Endothelial cell of umbilical vein (primary cell): ENCODE measurements at regions not wholly inside any gene's neighbourhood (a gene's known extent, or its start where the extent isn't known, plus 50 kb on each side); places are given as distances from the start of the nearest gene placed in this dataset.
A peak's percentile ranks its signal among the peaks of the same experiment; 100 is the strongest.

Source experiments
- BruUV-seq: library from RNA; stranded (reverse); fragments of 400-500 nt; replicated peaks from 2 replicates; lab custom pipeline; 2021; lab: Mats Ljungman, UMichigan
- CTCF ChIA-PET: fragments of 300-600, 350-600 bp; sonication (Branson Sonifier 250); formaldehyde crosslinking; loops from one replicate; lab custom pipeline; 2021; ENCODE audit warnings: antibody characterized with exemption, inconsistent platforms; lab: Charles Lee
- POLR2A ChIA-PET: fragments of 300-600, 350-600 bp; sonication (Branson Sonifier 250); formaldehyde crosslinking; loops from one replicate; lab custom pipeline; 2021; ENCODE audit warnings: antibody characterized with exemption, inconsistent platforms; lab: Charles Lee
- DNase-seq: peaks from one replicate; pipeline ENCODE4 v3.0.0-alpha.2; 2011; ENCODE audit warnings: low read depth, low spot score
- FAIRE-seq: peaks from 2 replicates; lab custom pipeline; 2011; peaks lifted over from hg19 to GRCh38; lab: Jason Lieb, UNC
- H2AFZ ChIP-seq: 2 replicates; pipeline ENCODE4 v1.6.0; 2012; ENCODE audit warnings: low read depth, low read length, control low read depth, inconsistent platforms
- H3K27ac ChIP-seq: 2 replicates; pipeline ENCODE4 v1.5.1; 2011; ENCODE audit warnings: low read depth, mild to moderate bottlenecking, control low read depth, low read length, moderate library complexity; ENCODE audit not compliant: insufficient read depth
- H3K27me3 ChIP-seq, 2 experiments: 2 replicates each; pipeline versions ENCODE4 v1.6.0 to v1.6.1; 2011; ENCODE audit warnings: low read length in 2 of 2, mixed read lengths in 1 of 2; ENCODE audit not compliant: control insufficient read depth in 2 of 2, insufficient read depth in 2 of 2
- H3K36me3 ChIP-seq, 2 experiments: 2 replicates in 1 of 2; 3 replicates in 1 of 2; pipeline ENCODE4 v1.5.1; 2011; ENCODE audit warnings: low read length in 2 of 2, mild to moderate bottlenecking in 1 of 2, moderate library complexity in 1 of 2; ENCODE audit not compliant: control insufficient read depth in 2 of 2, insufficient read depth in 2 of 2; ENCODE audit errors: extremely low read depth in 1 of 2
- H3K4me1 ChIP-seq: 3 replicates; pipeline ENCODE4 v1.5.1; 2011; ENCODE audit warnings: mild to moderate bottlenecking, low read length; ENCODE audit not compliant: control insufficient read depth, insufficient read depth; ENCODE audit errors: extremely low read depth
- H3K4me2 ChIP-seq: 2 replicates; pipeline ENCODE4 v1.6.1; 2011; ENCODE audit warnings: low read length, control low read depth, mixed read lengths; ENCODE audit not compliant: insufficient read depth
- H3K4me3 ChIP-seq, 3 experiments: fragments of 200-600 bp in 1 of 3; sonication (generic), shearing (Covaris generic) in 1 of 3; replicated peaks in 1 of 3; 2 replicates each; pipeline ENCODE4 v1.5.1; 2011 to 2016; ENCODE audit warnings: control low read depth in 3 of 3, low read length in 3 of 3, mild to moderate bottlenecking in 2 of 3, inconsistent platforms in 1 of 3, low read depth in 1 of 3, moderate library complexity in 1 of 3; ENCODE audit not compliant: insufficient read depth in 1 of 3
- H3K79me2 ChIP-seq: 2 replicates; pipeline ENCODE4 v1.6.0; 2012; ENCODE audit warnings: low read length, inconsistent platforms; ENCODE audit not compliant: control insufficient read depth, insufficient read depth
- H3K9ac ChIP-seq: replicated peaks from 2 replicates; pipeline ENCODE3; 2011; ENCODE audit warnings: low read length, control low read depth; ENCODE audit not compliant: insufficient read depth; ENCODE audit errors: extremely low read depth
- H3K9me1 ChIP-seq: replicated peaks from 3 replicates; pipeline ENCODE4 v1.6.0; 2011; ENCODE audit warnings: mild to moderate bottlenecking, low read length; ENCODE audit not compliant: control insufficient read depth, insufficient read depth; ENCODE audit errors: extremely low read depth
- H3K9me3 ChIP-seq: replicated peaks from 2 replicates; pipeline ENCODE4 v1.5.1; 2012; ENCODE audit warnings: low read length, inconsistent platforms; ENCODE audit not compliant: control insufficient read depth, insufficient read depth
- H4K20me1 ChIP-seq: replicated peaks from 2 replicates; pipeline ENCODE3; 2011; ENCODE audit warnings: mild to moderate bottlenecking, low read length; ENCODE audit not compliant: control insufficient read depth, insufficient read depth; ENCODE audit errors: extremely low read depth
- EZH2 ChIP-seq: IDR thresholded peaks from 2 replicates; pipeline ENCODE4 v1.6.1; 2012; ENCODE audit warnings: borderline replicate concordance, low read depth, mild to moderate bottlenecking, moderate library complexity, low read length, inconsistent platforms; ENCODE audit not compliant: severe bottlenecking
- FOS ChIP-seq: IDR thresholded peaks from 2 replicates; pipeline ENCODE4 v1.6.1; 2011; ENCODE audit warnings: mild to moderate bottlenecking, low read length, moderate library complexity, borderline replicate concordance; ENCODE audit not compliant: insufficient read depth
- GATA2 ChIP-seq: IDR thresholded peaks from 2 replicates; pipeline ENCODE4 v1.7.0; 2011; ENCODE audit warnings: low read depth, mild to moderate bottlenecking, moderate library complexity, mixed read lengths, low read length; ENCODE audit not compliant: insufficient read length, insufficient read depth
- JUN ChIP-seq: IDR thresholded peaks from 2 replicates; pipeline ENCODE4 v1.6.1; 2011; ENCODE audit warnings: borderline replicate concordance, low read depth; ENCODE audit not compliant: insufficient read length, insufficient read depth
- MYC ChIP-seq: IDR thresholded peaks from one replicate; pipeline ENCODE4 v1.6.1; 2011; ENCODE audit warnings: mild to moderate bottlenecking, low read depth, low read length
- POLR2A ChIP-seq: IDR thresholded peaks from 2 replicates; pipeline ENCODE4 v1.6.1; 2012; ENCODE audit warnings: low read depth, mild to moderate bottlenecking, control low read depth, low read length
- POLR2AphosphoS5 ChIP-seq: IDR thresholded peaks from 2 replicates; pipeline ENCODE4 v1.6.1; 2012; ENCODE audit warnings: low read depth, mild to moderate bottlenecking, control low read depth, low read length, moderate library complexity; ENCODE audit not compliant: insufficient read depth
- dilution Hi-C: fragments of 300-500 bp; cut with MboI; formaldehyde crosslinking; loops from one replicate; pipeline ENCODE4 v1.15.0; 2019; ENCODE audit warnings: low sequenced_read_pairs; ENCODE audit not compliant: extremely low pct_ligation_motif_present
- intact Hi-C: fragments of 100-400 bp; cut with micrococcal nuclease; formaldehyde crosslinking; loops from one replicate; pipeline ENCODE4 v1.10.0; 2022
- TF ChIP-seq, protein P1 (sequence below), 2 donors: IDR thresholded peaks; 1 replicate in 1 of 2; 2 replicates in 1 of 2; pipeline ENCODE4 v1.5.1; 2011; ENCODE audit warnings: low read length in 2 of 2, mild to moderate bottlenecking in 2 of 2, moderate library complexity in 2 of 2, control low read depth in 1 of 2, inconsistent platforms in 1 of 2, low read depth in 1 of 2; ENCODE audit not compliant: insufficient read depth in 1 of 2; ENCODE audit errors: extremely low read depth in 1 of 2
- TF ChIP-seq, protein P2 (sequence below): IDR thresholded peaks from 2 replicates; pipeline ENCODE4 v1.6.1; 2011; ENCODE audit not compliant: insufficient read depth, insufficient read length

DNA sequence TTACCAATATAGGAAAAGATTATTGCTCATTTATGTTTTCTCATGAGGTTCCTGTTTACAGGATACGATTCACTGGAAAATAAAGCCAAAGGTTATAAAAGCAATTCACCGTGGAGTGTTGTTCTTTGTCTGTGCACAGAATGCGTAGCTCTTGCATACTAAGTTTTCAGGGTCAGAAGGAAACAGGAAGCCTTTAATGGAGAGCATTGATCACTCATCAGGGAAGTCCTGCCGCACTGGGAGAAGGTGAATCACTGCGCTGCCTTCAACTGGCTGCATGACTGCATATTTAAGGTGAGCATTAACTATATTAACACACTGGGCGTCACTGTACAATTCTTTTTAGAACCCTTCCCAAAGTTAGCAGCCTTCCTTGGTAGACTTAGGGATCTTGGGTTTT lies 74.1 kb upstream of the SYK start:
- no peaks in the 10 kb centered on the region for H3K36me3 ChIP-seq
- no peak overlapping the region for H3K4me3 ChIP-seq
- no peak overlapping the region for H3K27ac ChIP-seq
- H3K4me1 ChIP-seq = no peaks in the 10 kb centered on the region
- no peaks in the 10 kb centered on the region for H4K20me1 ChIP-seq
- no peak for FAIRE-seq
- H3K79me2 ChIP-seq = no peaks in the 10 kb centered on the region
- H3K9me1 ChIP-seq = no peaks in the 10 kb centered on the region
- no peaks in the 10 kb centered on the region for H3K9me3 ChIP-seq
- no peak overlapping the region for H3K4me2 ChIP-seq
- dilution Hi-C loops = no loop called here
- BruUV-seq = no TSS peak
- no peak overlapping the region for H2AFZ ChIP-seq
- DNase-seq = no peak
- ChIA-PET CTCF (no interaction called here), POLR2A (no interaction called here)
- no peak overlapping the region for H3K9ac ChIP-seq
- H3K27me3 ChIP-seq = no peaks in the 10 kb centered on the region
- TF ChIP-seq EZH2 (no peak), MYC (no peak), JUN (no peak), POLR2A (no peak), GATA2 (peak; percentile 12), FOS (peak; percentile 16), POLR2AphosphoS5 (no peak)
- TF ChIP-seq, protein P1, sequence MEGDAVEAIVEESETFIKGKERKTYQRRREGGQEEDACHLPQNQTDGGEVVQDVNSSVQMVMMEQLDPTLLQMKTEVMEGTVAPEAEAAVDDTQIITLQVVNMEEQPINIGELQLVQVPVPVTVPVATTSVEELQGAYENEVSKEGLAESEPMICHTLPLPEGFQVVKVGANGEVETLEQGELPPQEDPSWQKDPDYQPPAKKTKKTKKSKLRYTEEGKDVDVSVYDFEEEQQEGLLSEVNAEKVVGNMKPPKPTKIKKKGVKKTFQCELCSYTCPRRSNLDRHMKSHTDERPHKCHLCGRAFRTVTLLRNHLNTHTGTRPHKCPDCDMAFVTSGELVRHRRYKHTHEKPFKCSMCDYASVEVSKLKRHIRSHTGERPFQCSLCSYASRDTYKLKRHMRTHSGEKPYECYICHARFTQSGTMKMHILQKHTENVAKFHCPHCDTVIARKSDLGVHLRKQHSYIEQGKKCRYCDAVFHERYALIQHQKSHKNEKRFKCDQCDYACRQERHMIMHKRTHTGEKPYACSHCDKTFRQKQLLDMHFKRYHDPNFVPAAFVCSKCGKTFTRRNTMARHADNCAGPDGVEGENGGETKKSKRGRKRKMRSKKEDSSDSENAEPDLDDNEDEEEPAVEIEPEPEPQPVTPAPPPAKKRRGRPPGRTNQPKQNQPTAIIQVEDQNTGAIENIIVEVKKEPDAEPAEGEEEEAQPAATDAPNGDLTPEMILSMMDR (IDR thresholded peaks at IDR 0.05; ENCODE audit: extremely low read depth in 1 of 2, insufficient read depth in 1 of 2, low read depth in 1 of 2, low read length in 2 of 2) = no peak
- TF ChIP-seq, protein P2, sequence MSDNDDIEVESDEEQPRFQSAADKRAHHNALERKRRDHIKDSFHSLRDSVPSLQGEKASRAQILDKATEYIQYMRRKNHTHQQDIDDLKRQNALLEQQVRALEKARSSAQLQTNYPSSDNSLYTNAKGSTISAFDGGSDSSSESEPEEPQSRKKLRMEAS = no peak
- intact Hi-C loops = no loop called here
